ENCODE measurements at regions not wholly inside any gene's neighbourhood (a gene's known extent, or its start where the extent isn't known, plus 50 kb on each side); places are given as distances from the start of the nearest gene placed in this dataset.

DNA sequence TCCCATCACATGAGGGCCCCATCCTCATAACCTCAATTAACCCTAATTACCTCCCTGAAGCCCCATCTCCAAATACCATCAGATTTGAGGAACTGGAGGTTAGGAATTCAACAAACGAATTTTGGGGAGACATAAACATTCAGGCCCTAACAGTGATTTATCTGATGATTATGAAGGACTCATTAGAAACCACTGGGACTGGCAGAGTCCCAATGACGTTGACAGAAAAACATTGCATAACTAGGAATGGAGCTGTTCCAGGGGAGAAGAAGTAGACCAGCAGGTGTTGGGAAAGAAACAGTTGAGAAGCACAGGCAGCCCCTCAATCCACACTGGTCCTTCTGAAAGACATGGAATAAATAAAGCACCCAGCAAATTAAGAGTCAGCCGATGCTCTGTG, 282.0 kb downstream of the MAP2K4 start:
- no peaks in the 10 kb centered on the region for H3K27me3 Mint-ChIP-seq
- ChIA-PET POLR2A (no interaction called here), CTCF (no interaction called here)
- H3K4me1 Mint-ChIP-seq = no peaks in the 10 kb centered on the region
- H3K4me3 Mint-ChIP-seq = no peak overlapping the region
- no peak for DNase-seq
- Histone ChIP-seq H3K4me1 (ENCODE audit: insufficient read depth, low read length) (no peaks in the 10 kb centered on the region), H3K27me3 (ENCODE audit: insufficient read depth, low read length, poor library complexity, severe bottlenecking) (no peaks in the 10 kb centered on the region), H3K9me3 (ENCODE audit: low read length) (no peaks in the 10 kb centered on the region), H3K27ac (ENCODE audit: low read depth, low read length) (no peak overlapping the region), H3K4me3 (ENCODE audit: low read length) (no peak overlapping the region), H3K36me3 (ENCODE audit: insufficient read depth, low read length) (no peaks in the 10 kb centered on the region)
- H3K9me3 Mint-ChIP-seq = peaks cover 0 to 5% (median 2%) of the 10 kb centered on the region in 5 donors
- H3K27ac Mint-ChIP-seq = no peak overlapping the region
- no peaks in the 10 kb centered on the region for H3K36me3 Mint-ChIP-seq

DNA sequence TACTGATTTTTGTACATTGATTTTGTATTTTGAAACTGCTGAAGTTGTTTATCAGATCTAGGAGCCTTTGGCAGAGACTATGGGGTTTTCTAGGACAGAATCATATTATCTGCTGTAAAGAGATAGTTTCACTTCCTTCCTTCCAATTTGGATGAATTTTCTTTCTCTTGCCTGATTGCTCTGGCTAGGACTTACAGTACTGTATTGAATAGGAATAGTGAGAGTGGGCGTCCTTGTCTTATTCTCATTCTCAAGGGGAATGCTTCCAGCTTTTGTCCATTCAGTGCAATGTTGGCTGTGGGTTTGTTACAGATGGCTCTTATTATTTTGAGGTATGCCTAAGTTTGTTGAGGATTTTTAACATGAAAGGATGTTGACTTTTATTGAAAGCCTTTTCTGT, 290.1 kb downstream of the MAP2K4 start:
- peaks cover 9 to 37% (median 25%) of the 10 kb centered on the region in 5 donors for H3K9me3 Mint-ChIP-seq
- POLR2A ChIA-PET = no interaction called here
- H3K27me3 ChIP-seq (ENCODE audit: insufficient read depth, low read length, poor library complexity, severe bottlenecking) = no peaks in the 10 kb centered on the region

DNA sequence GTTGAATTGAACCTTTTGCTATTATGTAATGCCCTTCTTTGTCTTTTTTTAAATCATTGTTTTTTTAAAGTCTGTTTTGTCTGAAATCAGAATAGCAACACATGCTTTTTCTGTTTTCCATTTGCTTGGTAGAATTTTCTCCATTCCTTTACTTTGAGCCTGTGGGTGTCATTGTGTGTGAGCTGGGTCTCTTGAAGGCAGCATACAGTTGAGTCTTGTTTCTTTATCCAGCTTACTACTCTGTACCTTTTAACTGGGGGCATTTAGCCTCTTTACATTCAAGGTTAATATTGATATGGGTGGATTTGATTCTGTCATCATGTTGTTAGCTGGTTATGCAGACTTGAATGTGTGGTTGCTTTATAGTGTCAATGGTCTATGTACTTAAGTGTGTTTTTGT, 292.0 kb downstream of the MAP2K4 start:
- Mint-ChIP-seq H3K4me3 (no peak overlapping the region), H3K9me3 (peaks cover 9 to 37% (median 25%) of the 10 kb centered on the region in 5 donors), H3K27ac (no peak overlapping the region), H3K27me3 (peaks cover 0 to 1% of the 10 kb centered on the region in 2 donors), H3K4me1 (no peaks in the 10 kb centered on the region), H3K36me3 (no peaks in the 10 kb centered on the region)
- no peak overlapping the region for H3K4me3 ChIP-seq (ENCODE audit: low read length)
- DNase-seq = no peak
- H3K27ac ChIP-seq (ENCODE audit: low read depth, low read length) = no peak overlapping the region
- no peaks in the 10 kb centered on the region for H3K4me1 ChIP-seq (ENCODE audit: insufficient read depth, low read length)
- ChIA-PET CTCF (no interaction called here), POLR2A (no interaction called here)
- H3K9me3 ChIP-seq (ENCODE audit: low read length) = no peaks in the 10 kb centered on the region
- H3K36me3 ChIP-seq (ENCODE audit: insufficient read depth, low read length) = no peaks in the 10 kb centered on the region
- H3K27me3 ChIP-seq (ENCODE audit: insufficient read depth, low read length, poor library complexity, severe bottlenecking) = no peaks in the 10 kb centered on the region

More for the DNA sequence above, 290.1 kb downstream of the MAP2K4 start:
- no peaks in the 10 kb centered on the region for H3K36me3 Mint-ChIP-seq
- no peak overlapping the region for H3K4me3 Mint-ChIP-seq
- Histone ChIP-seq H3K9me3 (ENCODE audit: low read length) (no peaks in the 10 kb centered on the region), H3K27ac (ENCODE audit: low read depth, low read length) (no peak overlapping the region), H3K4me1 (ENCODE audit: insufficient read depth, low read length) (no peaks in the 10 kb centered on the region), H3K36me3 (ENCODE audit: insufficient read depth, low read length) (no peaks in the 10 kb centered on the region), H3K4me3 (ENCODE audit: low read length) (no peak overlapping the region)
- H3K27ac Mint-ChIP-seq = no peak overlapping the region
- H3K4me1 Mint-ChIP-seq = no peaks in the 10 kb centered on the region
- CTCF ChIA-PET = no interaction called here
- DNase-seq = no peak
- peaks cover 0 to 1% of the 10 kb centered on the region in 2 donors for H3K27me3 Mint-ChIP-seq

DNA sequence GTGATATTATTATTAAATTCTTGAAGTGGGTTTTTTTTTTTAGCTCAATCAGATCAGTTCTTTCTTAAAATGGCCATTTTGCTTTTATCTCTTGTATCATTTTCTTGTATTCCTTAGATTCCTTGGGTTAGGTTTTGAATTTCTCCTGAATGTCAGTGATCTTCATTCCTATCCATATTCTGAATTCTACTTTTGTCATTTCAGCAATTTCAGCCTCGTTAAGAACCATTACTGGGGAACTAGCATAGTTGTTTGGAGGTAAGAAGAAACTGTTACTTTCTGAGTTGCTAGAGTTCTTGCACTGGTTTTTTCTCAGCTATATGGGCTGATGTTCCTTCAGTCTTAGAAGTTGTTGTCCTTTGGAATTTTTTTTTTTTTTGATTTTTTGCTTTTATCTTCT, 293.1 kb downstream of the MAP2K4 start:
- H3K27me3 ChIP-seq (ENCODE audit: insufficient read depth, low read length, poor library complexity, severe bottlenecking) = no peaks in the 10 kb centered on the region
- CTCF ChIA-PET = no interaction called here
- H3K36me3 ChIP-seq (ENCODE audit: insufficient read depth, low read length) = no peaks in the 10 kb centered on the region
- no peak overlapping the region for H3K27ac ChIP-seq (ENCODE audit: low read depth, low read length)
- no peak for DNase-seq
- POLR2A ChIA-PET = no interaction called here
- Mint-ChIP-seq H3K9me3 (peaks cover 9 to 37% (median 25%) of the 10 kb centered on the region in 5 donors), H3K27ac (no peak overlapping the region), H3K4me1 (no peaks in the 10 kb centered on the region), H3K27me3 (peaks cover 0 to 1% of the 10 kb centered on the region in 2 donors), H3K36me3 (no peaks in the 10 kb centered on the region), H3K4me3 (no peak overlapping the region)
- H3K4me1 ChIP-seq (ENCODE audit: insufficient read depth, low read length) = no peaks in the 10 kb centered on the region
- H3K4me3 ChIP-seq (ENCODE audit: low read length) = no peak overlapping the region
- no peaks in the 10 kb centered on the region for H3K9me3 ChIP-seq (ENCODE audit: low read length)

DNA sequence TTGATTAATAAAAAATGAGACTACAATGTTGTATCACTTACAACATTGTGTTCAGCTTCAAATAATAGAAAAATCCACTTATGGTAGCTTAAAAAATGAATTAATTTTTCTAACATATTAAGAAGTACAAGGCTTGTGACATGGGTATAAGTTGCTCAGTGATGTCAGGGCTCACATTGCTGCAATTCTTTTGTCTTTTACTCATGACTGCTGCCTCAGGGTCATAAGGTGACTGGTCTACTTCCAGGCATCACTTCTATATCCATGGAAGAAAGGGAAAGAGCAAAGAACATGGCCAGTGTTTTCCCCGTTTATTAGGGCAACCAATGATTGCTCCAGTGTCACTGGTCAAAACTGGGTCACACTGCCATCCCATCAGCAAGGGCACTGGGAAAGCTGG, 295.3 kb downstream of the MAP2K4 start:
- H3K27ac ChIP-seq (ENCODE audit: low read depth, low read length) = no peak overlapping the region
- Mint-ChIP-seq H3K36me3 (no peaks in the 10 kb centered on the region), H3K27ac (no peak overlapping the region), H3K27me3 (peaks cover 0 to 4% of the 10 kb centered on the region in 2 donors), H3K4me1 (no peaks in the 10 kb centered on the region), H3K9me3 (peaks cover 3 to 28% (median 22%) of the 10 kb centered on the region in 5 donors), H3K4me3 (no peak overlapping the region)
- POLR2A ChIA-PET = no interaction called here
- no peak for DNase-seq
- no peak overlapping the region for H3K4me3 ChIP-seq (ENCODE audit: low read length)
- CTCF ChIA-PET = no interaction called here
- H3K4me1 ChIP-seq (ENCODE audit: insufficient read depth, low read length) = no peaks in the 10 kb centered on the region
- no peaks in the 10 kb centered on the region for H3K27me3 ChIP-seq (ENCODE audit: insufficient read depth, low read length, poor library complexity, severe bottlenecking)
- no peaks in the 10 kb centered on the region for H3K36me3 ChIP-seq (ENCODE audit: insufficient read depth, low read length)
- H3K9me3 ChIP-seq (ENCODE audit: low read length) = no peaks in the 10 kb centered on the region

DNA sequence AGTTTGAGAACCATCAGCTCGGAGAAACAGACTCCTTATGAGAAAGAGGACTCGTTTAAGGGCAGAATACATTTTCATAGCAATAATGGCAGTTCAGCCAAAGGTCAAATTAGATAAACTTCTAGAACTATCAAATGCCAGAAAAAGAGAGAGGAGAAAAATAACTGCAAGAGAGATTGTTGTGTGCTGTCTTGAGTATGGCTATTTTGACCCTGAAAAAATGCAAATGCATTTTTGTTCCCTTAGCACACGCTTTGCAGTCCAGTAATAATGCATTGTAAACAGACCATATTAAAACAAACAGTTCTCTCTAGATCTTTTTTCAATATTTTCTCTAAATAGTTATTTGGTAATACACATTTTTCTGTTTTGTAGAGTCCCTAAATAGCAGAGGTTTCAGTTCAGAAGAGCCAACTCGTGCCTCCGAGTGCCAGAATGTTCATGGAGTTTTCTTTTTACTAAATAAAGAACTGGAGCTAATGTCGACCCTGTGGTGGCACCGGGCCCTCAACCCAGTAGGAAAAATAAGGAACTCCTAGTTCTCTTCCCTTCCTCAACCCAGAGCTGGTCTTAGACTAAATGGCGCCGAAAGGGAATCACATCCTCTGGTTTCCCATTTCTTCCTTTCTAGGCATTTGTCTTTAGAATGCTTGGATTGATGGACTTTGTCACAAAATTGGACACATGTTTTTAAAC, 298.0 kb downstream of the MAP2K4 start:
- H3K4me3 ChIP-seq (ENCODE audit: low read length) = no peak overlapping the region
- Mint-ChIP-seq H3K36me3 (no peaks in the 10 kb centered on the region), H3K9me3 (peaks cover 0 to 14% (median 5%) of the 10 kb centered on the region in 5 donors), H3K4me1 (no peaks in the 10 kb centered on the region), H3K27me3 (peaks cover 0 to 4% of the 10 kb centered on the region in 2 donors), H3K4me3 (no peak overlapping the region), H3K27ac (no peak overlapping the region)
- H3K9me3 ChIP-seq (ENCODE audit: low read length) = no peaks in the 10 kb centered on the region
- DNase-seq = no peak
- H3K27ac ChIP-seq (ENCODE audit: low read depth, low read length) = no peak overlapping the region
- H3K36me3 ChIP-seq (ENCODE audit: insufficient read depth, low read length) = no peaks in the 10 kb centered on the region
- no peaks in the 10 kb centered on the region for H3K4me1 ChIP-seq (ENCODE audit: insufficient read depth, low read length)
- CTCF ChIA-PET = no interaction called here
- no peaks in the 10 kb centered on the region for H3K27me3 ChIP-seq (ENCODE audit: insufficient read depth, low read length, poor library complexity, severe bottlenecking)
- POLR2A ChIA-PET = no interaction called here

DNA sequence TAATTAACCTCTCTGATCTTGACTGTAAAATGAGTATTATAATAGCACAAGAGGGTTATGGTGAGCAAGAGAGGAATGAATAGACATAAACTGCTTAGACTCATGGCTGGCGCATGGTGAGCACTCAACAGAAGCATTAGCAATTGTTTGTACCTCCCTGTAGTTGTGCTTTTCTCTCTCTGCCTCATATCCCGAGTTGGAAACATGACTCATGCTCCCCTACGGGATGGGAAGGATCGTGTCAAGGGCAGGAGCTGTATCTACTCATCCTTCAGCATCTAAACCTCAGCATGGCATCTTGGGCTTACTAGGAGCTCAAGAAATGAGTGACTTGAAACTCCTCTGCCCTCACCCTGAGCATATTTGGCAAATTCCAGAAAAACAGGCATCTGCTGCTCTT, 299.6 kb downstream of the MAP2K4 start:
- DNase-seq = no peak
- ChIA-PET POLR2A (no interaction called here), CTCF (no interaction called here)
- Mint-ChIP-seq H3K27me3 (peaks cover 0 to 2% of the 10 kb centered on the region in 2 donors), H3K4me3 (no peak overlapping the region), H3K4me1 (no peaks in the 10 kb centered on the region), H3K36me3 (no peaks in the 10 kb centered on the region), H3K9me3 (peaks cover 0 to 14% (median 4%) of the 10 kb centered on the region in 5 donors), H3K27ac (no peak overlapping the region)
- H3K27me3 ChIP-seq (ENCODE audit: insufficient read depth, low read length, poor library complexity, severe bottlenecking) = no peaks in the 10 kb centered on the region
- no peak overlapping the region for H3K4me3 ChIP-seq (ENCODE audit: low read length)
- H3K4me1 ChIP-seq (ENCODE audit: insufficient read depth, low read length) = no peaks in the 10 kb centered on the region
- no peaks in the 10 kb centered on the region for H3K9me3 ChIP-seq (ENCODE audit: low read length)
- H3K27ac ChIP-seq (ENCODE audit: low read depth, low read length) = no peak overlapping the region
- no peaks in the 10 kb centered on the region for H3K36me3 ChIP-seq (ENCODE audit: insufficient read depth, low read length)

DNA sequence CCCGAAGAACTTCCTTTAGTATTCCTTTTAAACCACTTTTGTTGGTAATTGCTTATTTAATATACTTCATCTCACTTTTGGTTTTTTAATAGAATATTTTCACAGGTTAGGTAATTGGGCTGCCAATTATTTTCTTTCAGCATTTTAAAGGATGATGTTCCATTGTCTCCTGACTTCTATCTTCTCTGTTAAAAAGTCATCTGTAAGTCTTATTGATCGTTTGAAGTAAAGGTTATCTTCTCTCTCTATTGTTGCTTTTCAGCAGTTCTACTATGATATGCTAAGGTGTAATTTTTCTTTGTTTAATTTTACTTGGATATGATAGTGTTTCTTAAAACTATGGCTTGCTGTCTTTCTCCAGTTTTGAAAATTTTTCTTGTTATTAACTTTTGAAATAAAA, 307.5 kb downstream of the MAP2K4 start:
- no peak for DNase-seq
- Histone ChIP-seq H3K36me3 (ENCODE audit: insufficient read depth, low read length) (no peaks in the 10 kb centered on the region), H3K27me3 (ENCODE audit: insufficient read depth, low read length, poor library complexity, severe bottlenecking) (no peaks in the 10 kb centered on the region), H3K9me3 (ENCODE audit: low read length) (no peaks in the 10 kb centered on the region), H3K4me3 (ENCODE audit: low read length) (no peak overlapping the region), H3K27ac (ENCODE audit: low read depth, low read length) (no peak overlapping the region), H3K4me1 (ENCODE audit: insufficient read depth, low read length) (no peaks in the 10 kb centered on the region)
- peaks cover 8 to 46% (median 21%) of the 10 kb centered on the region in 5 donors for H3K9me3 Mint-ChIP-seq
- H3K4me3 Mint-ChIP-seq = no peak overlapping the region
- no peaks in the 10 kb centered on the region for H3K36me3 Mint-ChIP-seq
- no peaks in the 10 kb centered on the region for H3K4me1 Mint-ChIP-seq
- H3K27me3 Mint-ChIP-seq = no peaks in the 10 kb centered on the region
- CTCF ChIA-PET = no interaction called here
- POLR2A ChIA-PET = no interaction called here
- no peak overlapping the region for H3K27ac Mint-ChIP-seq

DNA sequence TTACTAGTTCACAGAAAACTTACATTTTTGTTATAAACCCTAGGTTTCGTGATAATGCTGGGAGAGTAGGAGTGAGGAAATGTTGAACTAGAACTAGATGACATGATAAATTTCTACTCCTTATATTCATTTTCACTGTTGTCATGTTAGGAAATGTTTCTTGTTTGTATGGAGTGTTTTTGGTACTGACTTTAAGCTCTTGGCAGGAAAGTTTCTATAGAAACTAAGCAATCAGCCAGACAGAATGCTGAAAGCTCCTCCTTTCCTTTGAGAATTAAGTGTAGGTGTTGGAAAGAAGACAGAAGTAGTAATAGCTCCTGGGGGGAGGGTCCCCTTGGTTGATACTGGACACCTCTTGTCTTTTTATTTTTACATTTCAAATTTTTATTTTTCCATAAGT, 309.8 kb downstream of the MAP2K4 start:
- Histone ChIP-seq H3K36me3 (ENCODE audit: insufficient read depth, low read length) (no peaks in the 10 kb centered on the region), H3K4me1 (ENCODE audit: insufficient read depth, low read length) (no peaks in the 10 kb centered on the region), H3K27me3 (ENCODE audit: insufficient read depth, low read length, poor library complexity, severe bottlenecking) (no peaks in the 10 kb centered on the region), H3K27ac (ENCODE audit: low read depth, low read length) (no peak overlapping the region), H3K4me3 (ENCODE audit: low read length) (no peak overlapping the region), H3K9me3 (ENCODE audit: low read length) (no peaks in the 10 kb centered on the region)
- Mint-ChIP-seq H3K9me3 (peaks cover 8 to 41% (median 21%) of the 10 kb centered on the region in 5 donors), H3K36me3 (no peaks in the 10 kb centered on the region), H3K4me3 (no peak overlapping the region), H3K27me3 (no peaks in the 10 kb centered on the region), H3K27ac (no peak overlapping the region), H3K4me1 (no peaks in the 10 kb centered on the region)
- CTCF ChIA-PET = no interaction called here
- POLR2A ChIA-PET = no interaction called here
- no peak for DNase-seq
